ENCODE measurements at regions not wholly inside any gene's neighbourhood (a gene's known extent, or its start where the extent isn't known, plus 50 kb on each side); places are given as distances from the start of the nearest gene placed in this dataset.

DNA sequence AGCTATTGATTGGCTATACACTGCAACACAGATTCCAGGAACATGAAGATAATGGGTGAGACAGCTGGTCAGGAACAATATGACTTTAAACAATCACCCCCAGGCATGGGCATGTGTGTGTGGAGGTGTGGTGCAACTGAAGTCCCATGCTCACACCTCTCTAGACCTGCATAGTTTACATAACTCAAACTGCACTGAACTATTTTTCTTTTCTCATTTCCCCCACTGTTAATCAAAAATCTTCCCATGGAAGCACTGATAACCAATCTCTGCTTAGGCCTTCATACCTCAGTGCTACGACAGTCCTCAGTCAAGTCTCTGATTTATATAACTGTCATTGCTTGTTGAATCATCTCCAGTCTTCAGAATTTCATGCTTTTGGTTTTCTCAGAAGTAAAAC, 600.2 kb downstream of the NTRK3 start:
- Histone ChIP-seq H3K14ac (ENCODE audit: insufficient read length) (no peak overlapping the region), H2BK12ac (ENCODE audit: low read depth, low read length) (no peak overlapping the region), H3K18ac (ENCODE audit: extremely low read depth, low read length) (no peak overlapping the region), H3K79me1 (ENCODE audit: low read depth, low read length) (no peaks in the 10 kb centered on the region), H3K4me2 (ENCODE audit: insufficient read depth in 1 of 2, low read depth in 2 of 2, low read length in 2 of 2) (no peak overlapping the region), H4K20me1 (replicated peaks in 1 of 2; ENCODE audit: control insufficient read depth in 1 of 2, insufficient read depth in 2 of 2, low read length in 2 of 2) (no peaks in the 10 kb centered on the region), H2AK5ac (ENCODE audit: low read depth, low read length) (no peak overlapping the region), H3K23me2 (ENCODE audit: low read depth, low read length) (no peaks in the 10 kb centered on the region), H3K9me3 (ENCODE audit: insufficient read depth in 2 of 2, low read depth in 1 of 2, low read length in 1 of 2) (no peaks in the 10 kb centered on the region), H3K27ac (ENCODE audit: low read depth, low read length) (no peak overlapping the region), H2BK20ac (ENCODE audit: low read length) (no peak overlapping the region), H3K4me3 (ENCODE audit: extremely low read depth in 1 of 4, insufficient read depth in 2 of 4, low read depth in 3 of 4, low read length in 4 of 4) (no peak overlapping the region), H3K4me1 (replicated peaks in 1 of 4; ENCODE audit: control insufficient read depth in 3 of 4, insufficient read depth in 4 of 4, low read length in 3 of 4) (no peaks in the 10 kb centered on the region), H2BK5ac (ENCODE audit: low read depth, low read length) (no peak overlapping the region), H3K27me3 (replicated peaks in 1 of 4; ENCODE audit: control insufficient read depth in 3 of 4, extremely low read depth in 1 of 4, insufficient read depth in 3 of 4, low read length in 3 of 4) (no peaks in the 10 kb centered on the region), H4K5ac (ENCODE audit: insufficient read length, low read depth, low read length) (no peak overlapping the region), H2BK120ac (replicated peaks; ENCODE audit: low read depth, low read length) (no peak overlapping the region), H2BK15ac (ENCODE audit: low read length) (no peak overlapping the region), H3K36me3 (ENCODE audit: control insufficient read depth in 2 of 4, insufficient read depth in 4 of 4, low read length in 3 of 4) (no peaks in the 10 kb centered on the region), H4K91ac (replicated peaks; ENCODE audit: insufficient read length, low read length) (no peak overlapping the region), H3K79me2 (ENCODE audit: control insufficient read depth in 1 of 2, insufficient read depth in 2 of 2, low read length in 2 of 2) (no peaks in the 10 kb centered on the region), H4K8ac (ENCODE audit: extremely low read depth, insufficient read depth, low read length) (no peak overlapping the region), H3K56ac (replicated peaks; ENCODE audit: insufficient read length, low read depth, low read length) (no peak overlapping the region), H2AFZ (ENCODE audit: low read length) (no peak overlapping the region), H3K9ac (replicated peaks in 1 of 4; ENCODE audit: extremely low read depth in 1 of 4, low read depth in 3 of 4, low read length in 3 of 4) (no peak overlapping the region), H3K23ac (ENCODE audit: insufficient read length) (no peak overlapping the region), H3K4ac (replicated peaks; ENCODE audit: insufficient read length, low read depth, low read length) (no peak overlapping the region)
- WGBS, 2 experiments (ENCODE audit: extremely low coverage in 1 of 2, insufficient coverage in 1 of 2, insufficient read length in 1 of 2, insufficient replicate concordance in 2 of 2, low coverage in 1 of 2, low lambda C conversion rate in 2 of 2, missing lambda C conversion rate in 1 of 2) = 91% methylated on average over 1 of the region's 1 CpG; no CpG with 5 or more reads in 1 of the 2 experiments
- ChIA-PET CTCF (ENCODE audit: partially characterized antibody) (no interaction called here), POLR2A (ENCODE audit: partially characterized antibody) (no interaction called here)
- FAIRE-seq (no peak), DNase-seq (ENCODE audit: low read depth in 1 of 2, low spot score in 2 of 2) (no peak)
- TF ChIP-seq CHD1 (IDR thresholded peaks at IDR 0.05; ENCODE audit: low read depth, low read length) (no peak), TAF7 (optimal IDR thresholded peaks at IDR 0.05; ENCODE audit: borderline replicate concordance, low read depth, low read length) (no peak), TAF1 (IDR thresholded peaks at IDR 0.05; ENCODE audit: low read depth, low read length) (no peak), TBP (IDR thresholded peaks at IDR 0.05; ENCODE audit: low read depth, low read length) (no peak), CREB1 (IDR thresholded peaks at IDR 0.05) (no peak), SIRT6 (IDR thresholded peaks at IDR 0.05; ENCODE audit: low read length) (no peak), SP1 (IDR thresholded peaks at IDR 0.05; ENCODE audit: low read depth, low read length) (no peak), TCF12 (IDR thresholded peaks at IDR 0.05; ENCODE audit: low read depth, low read length) (no peak), EGR1 (IDR thresholded peaks at IDR 0.05; ENCODE audit: borderline replicate concordance, low read depth, low read length) (no peak)
- TF ChIP-seq, protein P1, sequence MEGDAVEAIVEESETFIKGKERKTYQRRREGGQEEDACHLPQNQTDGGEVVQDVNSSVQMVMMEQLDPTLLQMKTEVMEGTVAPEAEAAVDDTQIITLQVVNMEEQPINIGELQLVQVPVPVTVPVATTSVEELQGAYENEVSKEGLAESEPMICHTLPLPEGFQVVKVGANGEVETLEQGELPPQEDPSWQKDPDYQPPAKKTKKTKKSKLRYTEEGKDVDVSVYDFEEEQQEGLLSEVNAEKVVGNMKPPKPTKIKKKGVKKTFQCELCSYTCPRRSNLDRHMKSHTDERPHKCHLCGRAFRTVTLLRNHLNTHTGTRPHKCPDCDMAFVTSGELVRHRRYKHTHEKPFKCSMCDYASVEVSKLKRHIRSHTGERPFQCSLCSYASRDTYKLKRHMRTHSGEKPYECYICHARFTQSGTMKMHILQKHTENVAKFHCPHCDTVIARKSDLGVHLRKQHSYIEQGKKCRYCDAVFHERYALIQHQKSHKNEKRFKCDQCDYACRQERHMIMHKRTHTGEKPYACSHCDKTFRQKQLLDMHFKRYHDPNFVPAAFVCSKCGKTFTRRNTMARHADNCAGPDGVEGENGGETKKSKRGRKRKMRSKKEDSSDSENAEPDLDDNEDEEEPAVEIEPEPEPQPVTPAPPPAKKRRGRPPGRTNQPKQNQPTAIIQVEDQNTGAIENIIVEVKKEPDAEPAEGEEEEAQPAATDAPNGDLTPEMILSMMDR (IDR thresholded peaks at IDR 0.05; ENCODE audit: control extremely low read depth in 1 of 3, insufficient read depth in 1 of 3, low read depth in 1 of 3, low read length in 3 of 3) = no peak
